ENCODE measurements at regions not wholly inside any gene's neighbourhood (a gene's known extent, or its start where the extent isn't known, plus 50 kb on each side); places are given as distances from the start of the nearest gene placed in this dataset.

DNA sequence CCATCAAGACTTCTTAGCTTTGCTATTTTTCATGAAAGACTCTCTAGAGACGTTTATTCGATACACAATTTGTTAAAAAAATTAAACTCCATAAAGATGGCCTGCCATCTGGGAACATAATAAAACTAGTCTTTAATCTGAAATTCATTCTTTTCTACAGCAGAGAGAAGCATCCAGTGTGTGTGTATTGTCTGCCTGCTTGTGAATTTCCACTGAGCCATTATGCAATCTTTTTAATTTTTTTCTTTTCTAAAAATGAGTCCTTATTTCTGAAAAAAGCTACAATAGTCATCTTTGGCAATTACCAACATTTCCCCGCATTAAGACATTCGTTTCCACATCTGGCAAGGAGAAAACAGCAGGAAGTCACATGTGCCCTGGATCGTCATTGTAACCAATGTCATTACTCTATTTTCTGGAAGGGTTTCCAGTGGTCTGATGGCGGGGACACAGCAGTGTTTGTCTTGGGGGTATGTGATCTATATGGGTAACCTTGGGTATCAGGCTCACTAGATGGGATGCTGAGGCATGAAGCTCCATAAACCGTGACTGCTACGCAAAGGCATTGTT, 263.1 kb downstream of the MSX2 start:
- TF ChIP-seq, protein P1, sequence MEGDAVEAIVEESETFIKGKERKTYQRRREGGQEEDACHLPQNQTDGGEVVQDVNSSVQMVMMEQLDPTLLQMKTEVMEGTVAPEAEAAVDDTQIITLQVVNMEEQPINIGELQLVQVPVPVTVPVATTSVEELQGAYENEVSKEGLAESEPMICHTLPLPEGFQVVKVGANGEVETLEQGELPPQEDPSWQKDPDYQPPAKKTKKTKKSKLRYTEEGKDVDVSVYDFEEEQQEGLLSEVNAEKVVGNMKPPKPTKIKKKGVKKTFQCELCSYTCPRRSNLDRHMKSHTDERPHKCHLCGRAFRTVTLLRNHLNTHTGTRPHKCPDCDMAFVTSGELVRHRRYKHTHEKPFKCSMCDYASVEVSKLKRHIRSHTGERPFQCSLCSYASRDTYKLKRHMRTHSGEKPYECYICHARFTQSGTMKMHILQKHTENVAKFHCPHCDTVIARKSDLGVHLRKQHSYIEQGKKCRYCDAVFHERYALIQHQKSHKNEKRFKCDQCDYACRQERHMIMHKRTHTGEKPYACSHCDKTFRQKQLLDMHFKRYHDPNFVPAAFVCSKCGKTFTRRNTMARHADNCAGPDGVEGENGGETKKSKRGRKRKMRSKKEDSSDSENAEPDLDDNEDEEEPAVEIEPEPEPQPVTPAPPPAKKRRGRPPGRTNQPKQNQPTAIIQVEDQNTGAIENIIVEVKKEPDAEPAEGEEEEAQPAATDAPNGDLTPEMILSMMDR (IDR thresholded peaks at IDR 0.05; ENCODE audit: low read depth, low read length), result no peak
- H3K4me3 ChIP-seq (ENCODE audit: low read depth, low read length), result no peak overlapping the region

DNA sequence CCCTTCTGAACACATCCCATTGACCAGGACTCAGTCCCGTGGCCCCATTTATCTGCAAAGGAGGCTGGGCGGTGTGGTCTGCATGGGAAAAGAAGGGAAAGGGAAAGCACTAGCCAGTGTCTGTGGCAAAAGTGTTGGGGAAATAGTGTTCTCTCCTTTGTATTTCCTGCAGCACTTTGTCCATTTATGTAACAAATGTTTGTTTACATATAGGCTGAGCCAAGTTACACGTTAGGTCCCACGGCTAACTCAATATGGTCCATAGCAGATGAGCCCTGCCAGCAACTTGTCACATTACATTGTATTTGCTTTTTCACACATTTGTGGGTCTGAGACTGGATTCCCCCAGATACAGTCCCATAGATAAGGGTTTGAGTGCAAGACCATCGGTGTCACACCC, 260.5 kb downstream of the MSX2 start:
- TF ChIP-seq, protein P1 (IDR thresholded peaks at IDR 0.05; ENCODE audit: low read depth, low read length), result no peak
- H3K4me3 ChIP-seq (ENCODE audit: low read depth, low read length), result no peak overlapping the region

DNA sequence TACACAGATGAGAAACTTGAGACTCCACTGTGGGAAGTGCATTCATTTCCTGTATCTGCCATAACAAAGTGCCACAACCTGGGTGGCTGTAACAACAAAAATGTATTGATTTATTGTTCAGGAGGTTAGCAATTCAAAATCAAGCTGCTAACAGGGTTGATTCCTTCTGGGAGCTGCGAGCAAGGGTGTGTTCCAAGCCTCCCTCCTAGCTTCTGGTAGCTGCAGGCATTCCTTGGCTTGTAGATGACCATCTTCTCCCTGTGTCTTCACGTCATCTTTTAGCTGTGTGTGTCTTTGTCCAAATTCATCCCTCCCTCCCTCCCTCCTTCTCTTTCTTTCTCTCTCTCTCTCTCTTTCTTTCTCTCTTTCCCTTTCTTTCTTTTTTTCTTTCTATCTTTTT, 258.1 kb downstream of the MSX2 start:
- H3K4me3 ChIP-seq (ENCODE audit: low read depth, low read length), result no peak overlapping the region
- TF ChIP-seq, protein P1 (IDR thresholded peaks at IDR 0.05; ENCODE audit: low read depth, low read length), result no peak

DNA sequence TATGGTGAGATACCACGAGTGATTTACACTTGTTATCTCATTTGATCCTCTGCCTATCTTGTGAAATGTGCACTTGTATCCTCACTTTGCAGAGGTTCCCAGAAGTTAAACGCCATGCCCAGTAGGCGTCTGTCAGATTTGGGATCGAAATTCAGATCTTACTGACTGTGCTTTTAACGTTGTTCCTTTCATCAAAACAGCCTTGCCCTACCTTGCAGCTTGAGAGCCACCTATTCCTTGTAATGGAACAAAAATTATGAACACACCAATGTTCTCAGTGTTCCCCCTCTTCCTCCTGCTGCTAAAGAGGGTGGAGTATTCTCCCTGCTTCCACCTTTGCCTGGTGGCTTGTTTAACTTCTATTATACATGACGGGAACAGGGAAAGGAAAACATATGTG, 257.0 kb downstream of the MSX2 start:
- TF ChIP-seq, protein P1 (IDR thresholded peaks at IDR 0.05; ENCODE audit: low read depth, low read length), result no peak
- no peak overlapping the region for H3K4me3 ChIP-seq (ENCODE audit: low read depth, low read length)

DNA sequence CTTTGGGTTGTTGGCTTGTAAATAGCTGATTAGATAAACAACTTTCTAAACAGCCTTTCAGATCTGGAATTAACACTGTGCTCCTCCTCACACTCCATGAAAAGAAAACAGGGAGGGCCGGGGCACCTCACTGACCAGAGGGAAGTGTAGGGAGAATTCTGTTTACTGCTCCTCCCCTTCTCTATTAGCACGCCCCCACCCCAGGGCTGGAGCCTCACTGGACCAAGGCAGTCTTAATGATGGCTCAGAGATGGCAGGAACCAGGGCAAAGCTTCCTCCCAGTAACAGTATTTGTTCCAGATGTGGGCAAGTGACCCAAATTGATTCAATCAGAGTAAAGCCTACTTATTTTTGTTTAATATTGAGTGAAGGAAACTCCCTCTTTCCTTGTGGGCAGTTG, 256.6 kb downstream of the MSX2 start:
- H3K4me3 ChIP-seq (ENCODE audit: low read depth, low read length), result no peak overlapping the region
- TF ChIP-seq, protein P1 (IDR thresholded peaks at IDR 0.05; ENCODE audit: low read depth, low read length), result no peak

DNA sequence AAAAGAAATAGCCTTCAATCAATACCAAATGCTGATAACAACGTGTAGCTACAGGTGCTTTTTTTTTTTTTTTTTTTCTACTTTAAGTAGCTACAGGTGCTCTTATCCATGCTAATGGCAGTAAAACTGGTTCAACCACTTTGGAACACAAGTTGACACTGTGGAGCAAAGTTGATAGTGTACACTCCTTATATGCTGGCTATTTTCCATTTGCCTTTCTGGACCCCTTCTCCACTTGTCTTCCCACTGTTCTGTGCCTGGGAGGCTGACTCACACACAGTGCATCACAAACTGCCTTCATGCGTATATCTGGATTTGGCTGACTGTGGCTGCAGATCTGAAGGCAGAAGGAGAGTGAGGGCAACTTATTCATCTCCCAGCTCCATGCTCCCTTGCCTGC, 247.9 kb downstream of the MSX2 start:
- TF ChIP-seq, protein P1 (IDR thresholded peaks at IDR 0.05; ENCODE audit: low read depth, low read length), result no peak
- no peak overlapping the region for H3K4me3 ChIP-seq (ENCODE audit: low read depth, low read length)

DNA sequence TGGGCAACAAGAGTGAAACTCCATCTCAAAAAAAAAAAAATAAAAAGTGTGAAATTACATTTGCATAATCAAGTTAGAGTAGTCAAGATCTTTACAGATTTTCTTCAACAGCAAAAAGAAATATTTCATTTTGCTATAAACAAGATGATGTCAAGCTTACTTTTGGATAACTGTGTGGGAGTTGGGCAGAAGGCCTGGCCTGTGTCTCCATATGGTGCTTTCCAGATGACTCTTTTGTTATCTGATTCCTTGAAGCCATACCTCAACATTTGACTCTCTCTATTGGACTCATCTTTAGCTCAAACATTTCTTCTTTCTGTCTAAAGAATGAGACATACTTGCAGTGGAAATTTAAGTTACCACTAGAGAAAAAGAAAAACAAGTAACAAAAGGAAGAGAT, 246.8 kb downstream of the MSX2 start:
- TF ChIP-seq, protein P1 (IDR thresholded peaks at IDR 0.05; ENCODE audit: low read depth, low read length), result no peak
- H3K4me3 ChIP-seq (ENCODE audit: low read depth, low read length), result no peak overlapping the region
